HL-60 (cell line): ENCODE measurements at regions not wholly inside any gene's neighbourhood (a gene's known extent, or its start where the extent isn't known, plus 50 kb on each side); places are given as distances from the start of the nearest gene placed in this dataset.
"Not testable (repeated sequence)": the region's sequence is repeated elsewhere in the genome, so short reads cannot be mapped to it uniquely, and the experiment has no call there.

Source experiments
- DNase-seq, 2 experiments: peaks; one replicate each; pipeline ENCODE4 v3.0.0-alpha.2; 2010 to 2020; ENCODE audit warnings: low read depth in 1 of 2, low spot score in 1 of 2
- H3K27ac ChIP-seq: fragments of 250-450 bp; sonication (Bioruptor Pico); replicated peaks from 2 replicates; pipeline ENCODE4 v1.5.1; 2020; ENCODE audit warnings: mild to moderate bottlenecking, moderate library complexity
- H3K27me3 ChIP-seq: fragments of 250-450 bp; sonication (Bioruptor Pico); 2 replicates; pipeline ENCODE4 v1.5.1; 2021; ENCODE audit warnings: mild to moderate bottlenecking, moderate library complexity; ENCODE audit not compliant: insufficient read depth, poor library complexity, severe bottlenecking
- H3K4me3 ChIP-seq: replicated peaks from 2 replicates; pipeline ENCODE4 v1.5.1; 2011; ENCODE audit warnings: mild to moderate bottlenecking, control low read depth, low read length; ENCODE audit not compliant: insufficient read depth
- CTCF ChIP-seq: IDR thresholded peaks from one replicate; pipeline ENCODE4 v1.5.1; 2011; ENCODE audit warnings: low read length, control low read depth, inconsistent platforms; ENCODE audit not compliant: insufficient read depth
- GABPA ChIP-seq: IDR thresholded peaks from 2 replicates; pipeline ENCODE4 v1.6.1; 2012; ENCODE audit warnings: low read depth
- POLR2AphosphoS5 ChIP-seq: IDR thresholded peaks from 2 replicates; pipeline ENCODE4 v1.6.1; 2012; ENCODE audit warnings: low read depth
- REST ChIP-seq: IDR thresholded peaks from 2 replicates; pipeline ENCODE4 v1.6.1; 2012; ENCODE audit warnings: low read depth; ENCODE audit not compliant: insufficient replicate concordance
- SPI1 ChIP-seq: IDR thresholded peaks from 2 replicates; pipeline ENCODE4 v1.6.1; 2012; ENCODE audit warnings: low read depth, mild to moderate bottlenecking, borderline replicate concordance

- Histone ChIP-seq H3K27ac (no peak overlapping the region), H3K27me3 (no peaks in the 10 kb centered on the region), H3K4me3 (no peak overlapping the region)
- DNase-seq: no peak
- TF ChIP-seq SPI1 (no peak), GABPA (no peak), REST (no peak), CTCF (no peak), POLR2AphosphoS5 (no peak)
These were observed 78.3 kb upstream of the RGS1 start for GRCh38 chr1:192497214-192497794.

GRCh38 chr1:192498092-192498491 is 77.5 kb upstream of the RGS1 start:
- not testable (repeated sequence) for H3K27me3 ChIP-seq

GRCh38 chr1:192499061-192499581 is 76.5 kb upstream of the RGS1 start:
- not testable (repeated sequence) for H3K4me3 ChIP-seq, H3K27me3 ChIP-seq, H3K27ac ChIP-seq, DNase-seq

More at GRCh38 chr1:192498092-192498491, 77.5 kb upstream of the RGS1 start:
- H3K4me3 ChIP-seq, DNase-seq, H3K27ac ChIP-seq: not testable (repeated sequence)

GRCh38 chr1:192500541-192500940 is 75.0 kb upstream of the RGS1 start:
- H3K27me3 ChIP-seq, DNase-seq, H3K27ac ChIP-seq, H3K4me3 ChIP-seq: not testable (repeated sequence)

DNA sequence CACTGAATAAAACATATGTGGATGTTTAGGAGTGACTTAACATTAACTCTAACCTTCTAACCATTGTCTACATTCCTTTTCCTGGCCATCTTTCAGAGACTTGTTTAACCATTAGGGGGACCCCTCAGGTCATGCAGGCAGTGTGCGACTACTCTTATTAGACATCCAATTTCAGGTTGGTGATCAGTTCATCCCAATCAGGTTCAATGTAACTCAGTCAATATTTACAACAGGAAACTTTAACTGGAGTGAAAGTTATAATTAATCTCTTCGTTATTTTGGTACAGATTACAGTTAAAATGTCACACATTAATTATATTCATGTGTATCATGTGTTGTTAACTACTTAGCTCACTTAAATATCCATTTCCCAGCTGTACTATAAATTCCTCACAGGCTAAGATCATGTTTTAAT is 68.8 kb upstream of the RGS1 start:
- no peak overlapping the region for H3K27ac ChIP-seq
- H3K4me3 ChIP-seq: no peak overlapping the region
- DNase-seq: peak in 1 of 2 experiments; percentile 15
- TF ChIP-seq POLR2AphosphoS5: no peak
- TF ChIP-seq CTCF: no peak
- no peak for TF ChIP-seq SPI1
- no peak for TF ChIP-seq GABPA
- no peak for TF ChIP-seq REST
- H3K27me3 ChIP-seq: no peaks in the 10 kb centered on the region
